Stimulated activated CD8-positive, alpha-beta memory T cell treated with anti-CD3 and anti-CD28 coated beads, Interleukin-2, amount 100 ng/mL, for 1 hour (primary cell): ENCODE measurements at regions not wholly inside any gene's neighbourhood (a gene's known extent, or its start where the extent isn't known, plus 50 kb on each side); places are given as distances from the start of the nearest gene placed in this dataset.
"Not testable (repeated sequence)": the region's sequence is repeated elsewhere in the genome, so short reads cannot be mapped to it uniquely, and the experiment has no call there.

Source experiments
- DNase-seq, 2 donors: peaks; one replicate each; pipeline ENCODE4 v3.0.0-alpha.2; 2020; ENCODE audit warnings: low read depth in 2 of 2

DNA sequence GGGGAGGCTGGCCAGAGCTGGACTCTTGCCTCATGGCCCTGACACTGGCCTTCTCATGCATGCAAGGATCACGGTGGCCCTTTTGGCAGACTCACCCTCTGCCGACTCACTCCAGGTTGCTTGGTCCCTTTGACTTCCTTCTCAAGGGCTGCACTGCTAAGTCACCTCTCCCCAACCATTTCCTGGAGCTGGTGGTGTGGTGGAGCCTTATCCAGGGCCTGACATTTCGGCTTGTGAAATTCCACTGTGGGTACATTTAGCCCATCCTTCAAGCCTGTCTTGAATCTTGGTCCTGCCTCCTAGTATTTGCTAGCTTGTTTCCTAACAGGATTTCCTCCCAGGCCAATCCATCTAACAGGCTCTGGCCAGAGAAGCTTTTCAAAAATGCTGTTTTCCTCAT lies 52.6 kb upstream of the JUN start:
- no peak for DNase-seq

DNA sequence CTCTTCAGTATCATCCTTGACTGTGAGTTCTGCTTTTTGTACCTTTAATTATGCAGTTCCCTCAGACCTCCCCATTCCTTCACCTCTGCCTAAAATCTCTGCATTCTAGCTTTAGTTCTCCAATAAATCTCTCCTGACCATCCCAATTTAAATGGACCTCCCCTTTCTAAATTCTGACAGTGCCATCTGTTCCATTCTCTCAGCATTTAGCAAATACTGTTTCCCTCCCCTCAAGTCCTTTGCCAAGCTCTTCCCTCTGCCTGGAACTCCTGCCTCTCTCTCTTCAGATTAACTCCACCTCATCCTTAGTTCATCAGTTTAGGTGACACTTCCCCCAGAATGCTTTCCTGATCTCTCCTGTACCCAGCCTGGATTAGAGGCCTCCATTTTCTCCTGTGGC lies 54.0 kb upstream of the JUN start:
- DNase-seq: no peak

DNA sequence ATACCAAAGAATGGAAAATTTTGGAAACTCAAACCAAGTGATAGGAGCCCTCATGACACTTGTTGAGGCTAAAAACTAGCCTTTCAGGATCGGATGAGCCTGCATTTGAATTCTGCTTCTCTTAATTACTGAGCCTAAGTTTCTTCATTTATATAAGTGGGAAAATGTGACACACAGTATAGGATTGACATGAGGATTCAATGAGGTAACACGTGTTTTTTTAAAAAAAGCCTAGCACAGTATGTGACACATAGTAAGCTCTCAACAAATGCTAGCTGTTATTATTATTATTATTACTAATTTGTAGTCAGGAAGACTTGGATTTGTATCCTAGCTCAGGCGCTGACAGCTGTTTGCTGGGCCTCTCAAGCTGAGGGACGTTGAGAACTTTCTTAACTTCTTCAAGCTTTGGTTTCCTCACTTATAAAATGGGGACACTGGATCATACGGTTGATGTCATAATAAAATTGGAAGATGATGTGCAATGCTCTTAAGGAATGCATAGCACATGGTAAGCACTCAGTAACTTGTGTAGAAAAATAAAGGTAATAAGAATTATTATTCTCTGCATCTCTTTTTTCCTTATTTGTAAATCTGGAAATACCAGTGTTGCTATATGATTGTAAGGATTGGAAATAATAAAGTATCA lies 55.4 kb upstream of the JUN start:
- DNase-seq: no peak

DNA sequence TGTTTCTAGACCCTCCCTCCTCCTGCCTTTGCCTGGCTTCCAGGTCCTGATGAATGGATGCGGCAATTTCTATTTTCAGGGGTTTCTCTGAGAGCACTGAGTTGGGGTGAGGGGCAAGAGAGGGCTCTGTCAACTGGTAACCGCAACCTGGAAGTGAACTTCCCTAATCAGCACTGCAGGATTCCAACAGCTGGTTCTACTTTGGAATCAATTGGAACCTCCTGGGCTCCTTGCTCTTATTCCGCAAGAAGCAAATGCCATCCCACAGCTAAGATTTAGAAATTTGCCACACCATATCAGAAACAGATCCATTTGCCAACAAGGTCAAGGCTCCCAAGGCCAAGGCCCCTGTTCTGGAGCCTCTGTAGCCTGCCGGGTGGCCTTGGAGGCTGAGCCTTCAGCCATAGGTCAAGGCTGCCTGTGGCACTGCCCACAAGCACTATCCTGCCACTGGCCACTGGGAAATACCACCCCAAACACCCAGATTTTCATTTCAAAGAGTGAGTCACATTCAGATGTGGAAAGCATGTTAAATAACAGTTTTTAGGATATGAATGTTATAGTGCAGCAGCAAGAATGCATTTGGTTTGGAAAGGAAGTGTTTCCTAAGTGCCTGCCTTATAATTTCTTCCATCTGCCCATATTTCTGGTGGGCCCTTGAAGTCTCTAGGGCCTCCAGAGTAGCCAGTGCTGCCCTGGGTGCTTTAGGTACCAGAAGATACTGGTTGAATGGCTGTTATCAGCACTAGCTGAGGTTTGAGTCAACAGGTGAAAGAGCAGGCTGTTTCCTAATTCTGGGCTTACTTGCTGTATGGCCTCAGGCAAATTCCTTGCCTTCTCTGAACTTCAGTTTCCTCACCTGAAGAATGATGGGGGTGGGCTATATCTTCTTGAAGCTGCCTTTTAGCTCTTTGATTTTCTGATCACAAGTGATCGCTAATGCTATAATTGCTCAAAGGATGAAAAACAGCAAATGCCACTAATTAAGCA lies 56.3 kb upstream of the JUN start:
- DNase-seq: no peak

DNA sequence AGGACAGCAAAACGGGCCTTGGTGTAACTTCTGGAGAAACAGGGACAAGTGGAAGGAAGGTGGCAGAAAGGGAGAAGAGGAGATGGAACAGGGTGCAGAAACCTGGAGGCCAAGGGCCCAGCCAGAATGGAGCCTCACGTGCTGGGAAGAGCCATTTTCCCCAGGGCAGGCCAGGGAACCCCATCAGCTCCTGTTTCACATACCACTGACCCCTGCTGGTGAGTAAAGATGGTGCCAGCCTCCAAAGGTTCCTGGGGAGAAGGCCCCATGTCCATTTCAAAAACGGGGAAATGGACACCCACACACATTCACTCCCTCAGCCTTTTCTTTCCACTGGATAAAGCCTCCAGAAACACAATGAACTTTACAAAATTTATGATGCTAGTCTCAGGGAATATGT lies 57.6 kb upstream of the JUN start:
- no peak for DNase-seq

DNA sequence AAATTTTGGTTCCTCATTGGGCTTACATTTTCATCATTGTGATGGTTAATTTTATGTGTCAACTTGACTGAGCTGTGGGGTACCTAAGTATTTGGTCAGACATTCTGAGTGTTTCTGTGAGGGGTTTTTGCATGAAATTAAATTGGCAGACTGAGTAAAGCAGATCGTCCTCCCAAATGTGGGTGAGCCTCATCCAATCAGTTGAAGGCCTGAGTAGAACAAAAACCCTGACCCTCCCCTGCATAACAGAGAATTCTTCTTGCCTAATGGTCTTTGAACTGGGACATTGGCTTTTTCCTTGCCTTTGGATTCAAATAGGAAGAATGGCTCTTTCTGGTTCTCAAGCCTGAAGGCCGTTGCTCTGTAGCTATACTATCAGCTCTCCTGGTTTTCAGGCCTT lies 59.1 kb upstream of the JUN start:
- DNase-seq: no peak

DNA sequence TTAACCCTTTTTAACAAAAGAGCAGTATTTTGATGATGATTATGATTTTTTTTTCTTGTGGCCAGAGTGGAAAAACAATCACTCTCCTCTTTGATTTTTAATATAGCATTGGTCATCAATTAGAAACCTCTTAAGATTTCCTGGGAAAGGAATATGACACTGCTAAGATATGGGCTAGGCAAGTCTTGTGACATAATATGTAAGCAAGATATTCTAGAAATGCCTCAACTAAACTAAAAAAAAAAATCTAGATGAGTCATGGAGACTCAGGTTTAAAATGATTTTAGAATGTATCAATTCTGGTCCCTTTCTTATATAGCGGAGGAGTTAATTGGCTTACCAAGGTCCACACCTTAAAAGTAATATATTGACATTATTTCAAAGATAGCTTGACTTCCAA lies 60.3 kb upstream of the JUN start:
- DNase-seq: no peak

DNA sequence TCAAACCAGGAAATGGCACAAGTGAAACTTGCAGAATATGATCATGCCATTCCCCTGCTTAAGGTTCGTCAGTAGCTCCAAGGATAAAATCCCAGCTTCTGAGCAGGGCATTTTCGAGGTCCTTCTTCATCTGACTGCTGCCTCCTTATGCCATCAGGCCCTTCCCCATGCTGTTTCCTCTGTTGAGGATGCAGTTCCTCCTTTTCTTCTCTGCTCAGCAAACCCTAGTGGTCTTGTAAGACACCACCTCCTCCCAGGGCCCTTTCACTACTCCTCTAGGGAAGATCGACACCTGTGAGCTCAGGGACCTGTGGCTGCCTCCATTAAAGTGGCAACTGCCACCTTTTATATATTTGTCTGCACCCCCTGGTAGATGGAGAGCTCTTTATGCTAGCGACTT lies 62.1 kb upstream of the JUN start:
- no peak for DNase-seq

DNA sequence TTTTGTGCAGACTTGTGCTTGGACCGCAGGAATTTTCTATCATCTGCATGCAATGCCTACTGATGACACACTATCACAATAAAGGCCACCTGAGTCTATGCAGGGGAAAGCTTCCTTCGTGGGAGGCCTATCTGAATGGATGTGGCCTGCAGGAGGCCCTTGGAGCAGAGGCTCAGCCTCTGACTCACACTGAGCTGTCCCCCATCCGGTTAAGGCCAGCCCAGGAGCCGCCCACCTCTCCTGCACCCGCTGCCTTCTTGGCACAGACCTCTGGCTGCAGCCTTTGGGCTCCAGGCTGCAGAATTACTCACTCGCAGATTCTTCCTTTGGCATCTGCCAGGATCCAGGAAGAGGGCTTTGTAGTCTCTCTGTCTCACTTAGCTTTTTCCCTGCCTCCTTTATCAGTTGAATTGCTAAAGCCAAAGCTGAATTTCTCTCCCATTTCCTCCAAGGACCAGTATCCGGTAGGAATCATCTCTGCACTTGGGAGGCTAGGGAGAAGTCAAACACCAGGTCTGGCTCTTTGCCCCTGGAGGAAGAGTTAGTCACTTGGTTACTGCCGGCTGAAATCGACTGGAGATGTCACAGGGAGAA lies 65.1 kb upstream of the JUN start:
- DNase-seq: no peak

DNA sequence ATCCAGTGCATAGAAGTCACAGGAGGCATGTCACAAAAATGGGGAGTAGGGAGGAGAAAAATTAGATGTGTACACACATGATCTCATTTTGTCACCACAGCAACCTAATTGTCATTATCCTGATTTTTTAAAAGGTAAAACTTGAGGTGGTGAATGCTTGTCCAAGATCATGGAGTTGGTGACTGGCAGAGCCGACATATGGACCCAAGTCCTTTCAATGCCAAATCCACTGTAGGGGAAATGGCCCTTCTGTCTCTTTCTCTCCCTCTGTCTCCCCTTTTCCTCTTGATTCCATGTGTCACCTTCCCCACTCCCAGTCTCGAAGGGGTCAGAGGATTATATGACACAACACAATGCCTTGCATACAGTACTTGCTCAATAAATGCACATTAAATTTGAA lies 65.7 kb upstream of the JUN start:
- no peak for DNase-seq

DNA sequence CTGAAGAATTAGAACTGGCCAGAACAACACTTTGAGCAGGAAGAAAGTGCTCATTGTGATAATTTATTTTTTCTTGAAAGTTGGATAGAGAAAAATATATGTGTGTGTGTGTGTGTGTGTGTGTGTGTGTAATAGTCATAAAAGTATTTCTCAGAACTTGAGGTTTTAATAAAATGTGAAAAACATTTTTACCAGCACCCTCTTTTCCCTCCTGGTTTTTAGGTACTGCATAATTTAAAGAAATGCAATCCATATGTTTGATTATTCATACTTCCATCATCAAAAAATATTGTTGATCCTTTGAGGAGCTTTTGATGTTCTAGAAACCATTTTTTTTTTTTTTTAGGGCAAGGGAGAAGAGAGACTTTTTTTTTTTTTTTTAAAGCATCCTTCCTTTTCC lies 66.8 kb upstream of the JUN start:
- DNase-seq: no peak

DNA sequence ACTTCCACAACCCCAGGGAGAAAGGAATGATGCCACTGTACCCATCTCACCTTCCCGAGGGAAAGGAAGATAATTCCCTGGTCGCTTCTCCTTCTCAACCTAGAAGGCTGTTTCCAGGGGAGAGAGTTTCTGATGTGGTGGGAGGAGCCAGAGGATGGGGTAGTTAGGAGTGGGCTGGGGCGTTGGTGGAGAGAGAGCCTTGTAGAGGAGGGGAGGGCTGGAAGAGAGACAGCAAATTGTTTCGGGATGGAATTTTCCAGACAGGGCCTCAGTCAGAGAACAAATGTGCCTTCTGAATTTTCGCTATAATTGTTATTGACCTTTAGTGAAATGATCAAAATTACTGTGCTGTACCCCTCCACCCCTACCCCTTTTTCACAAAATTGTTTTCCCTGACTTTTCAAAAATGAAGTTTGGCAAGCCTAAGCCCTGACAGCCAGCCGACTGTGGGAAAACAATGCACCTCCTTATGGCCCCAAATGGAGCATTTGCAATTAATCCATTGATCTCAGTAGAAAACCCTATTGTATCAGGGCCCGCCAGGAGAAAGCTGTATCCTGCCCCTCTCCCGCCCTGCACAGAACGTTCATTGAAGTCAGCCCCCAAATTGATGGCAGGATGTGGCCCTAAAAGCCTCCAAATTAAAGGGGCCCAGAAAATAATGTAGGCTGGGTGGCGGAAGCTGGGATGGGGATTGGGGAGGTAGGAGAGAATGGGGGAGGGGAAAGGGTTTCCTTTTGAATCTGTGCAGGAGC lies 69.1 kb upstream of the JUN start:
- DNase-seq: no peak

DNA sequence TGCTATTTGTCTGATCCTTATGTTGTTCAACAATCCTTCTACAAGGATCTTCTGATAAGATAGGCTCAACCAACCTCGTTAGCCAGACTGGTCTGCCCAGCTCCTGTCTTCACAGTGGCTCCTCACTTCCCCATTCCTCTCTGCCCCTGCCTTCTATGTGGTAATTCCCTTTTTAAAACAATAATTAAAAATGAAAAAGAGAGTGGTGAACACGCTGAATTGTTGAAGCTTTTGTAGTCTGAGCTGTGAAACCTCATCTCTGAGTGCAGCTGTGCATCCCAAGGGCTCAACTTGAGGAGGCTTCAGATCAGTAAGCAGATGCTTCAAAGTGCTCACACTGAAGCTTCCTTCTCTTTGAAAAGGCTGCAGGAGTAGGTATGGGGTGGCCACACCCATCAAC lies 70.7 kb upstream of the JUN start:
- no peak for DNase-seq

DNA sequence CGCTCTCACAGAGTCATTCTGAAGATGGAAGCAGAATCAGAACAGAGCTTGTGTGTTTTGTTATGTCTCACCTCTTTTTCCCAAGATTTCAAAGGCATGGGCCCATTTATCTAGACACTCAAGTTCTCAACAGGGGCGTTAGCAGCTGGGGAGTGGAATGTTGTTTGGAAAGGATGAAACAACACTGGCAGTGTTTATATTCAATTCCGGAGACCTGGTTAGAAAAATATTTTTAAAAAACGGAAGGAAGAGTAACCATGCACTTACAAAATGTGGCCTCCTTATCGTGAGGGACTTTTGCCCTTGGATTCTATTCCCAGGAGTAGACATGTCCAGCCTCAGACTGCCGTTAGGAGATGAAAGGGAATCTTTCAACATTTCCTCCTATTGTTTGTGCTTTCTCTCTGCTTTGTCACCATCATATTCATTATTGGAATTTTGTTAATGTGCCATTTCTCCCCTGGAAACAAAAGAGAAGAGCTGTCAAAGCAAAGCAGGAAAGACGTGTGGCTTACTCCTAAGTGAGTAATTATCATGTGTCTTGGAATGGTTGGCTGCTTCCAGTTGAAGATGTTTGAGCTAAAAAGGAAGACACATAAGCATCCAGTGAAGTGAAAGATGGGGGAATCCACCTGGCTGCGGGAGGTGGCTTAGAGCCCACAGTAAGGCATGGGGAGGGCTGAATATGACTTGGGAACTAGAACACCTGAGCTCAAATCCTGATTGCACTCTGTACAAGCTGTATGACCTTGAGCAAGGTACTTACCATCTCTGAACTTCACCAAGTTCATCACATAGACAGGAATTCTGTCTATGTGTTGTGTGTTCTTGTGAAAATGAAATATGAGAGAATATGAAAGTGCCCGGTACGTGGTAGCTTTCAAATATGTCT lies 71.7 kb upstream of the JUN start:
- no peak for DNase-seq

DNA sequence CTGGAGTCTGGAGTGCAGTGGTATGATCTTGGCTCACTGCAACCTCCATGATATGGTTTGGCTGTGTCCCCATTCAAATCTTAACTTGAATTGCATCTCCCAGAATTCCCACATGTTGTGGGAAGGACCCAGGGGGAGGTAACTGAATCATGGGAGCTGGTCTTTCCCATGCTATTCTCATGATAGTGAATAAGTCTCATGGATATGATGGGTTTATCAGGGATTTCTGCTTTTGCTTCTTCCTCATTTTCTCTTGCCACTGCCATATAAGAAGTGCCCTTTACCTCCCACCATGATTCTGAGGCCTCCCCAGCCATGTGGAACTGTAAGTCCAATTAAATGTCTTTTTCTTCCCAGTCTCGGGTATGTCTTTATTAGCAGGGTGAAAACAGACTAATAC lies 72.4 kb upstream of the JUN start:
- not testable (repeated sequence) for DNase-seq

DNA sequence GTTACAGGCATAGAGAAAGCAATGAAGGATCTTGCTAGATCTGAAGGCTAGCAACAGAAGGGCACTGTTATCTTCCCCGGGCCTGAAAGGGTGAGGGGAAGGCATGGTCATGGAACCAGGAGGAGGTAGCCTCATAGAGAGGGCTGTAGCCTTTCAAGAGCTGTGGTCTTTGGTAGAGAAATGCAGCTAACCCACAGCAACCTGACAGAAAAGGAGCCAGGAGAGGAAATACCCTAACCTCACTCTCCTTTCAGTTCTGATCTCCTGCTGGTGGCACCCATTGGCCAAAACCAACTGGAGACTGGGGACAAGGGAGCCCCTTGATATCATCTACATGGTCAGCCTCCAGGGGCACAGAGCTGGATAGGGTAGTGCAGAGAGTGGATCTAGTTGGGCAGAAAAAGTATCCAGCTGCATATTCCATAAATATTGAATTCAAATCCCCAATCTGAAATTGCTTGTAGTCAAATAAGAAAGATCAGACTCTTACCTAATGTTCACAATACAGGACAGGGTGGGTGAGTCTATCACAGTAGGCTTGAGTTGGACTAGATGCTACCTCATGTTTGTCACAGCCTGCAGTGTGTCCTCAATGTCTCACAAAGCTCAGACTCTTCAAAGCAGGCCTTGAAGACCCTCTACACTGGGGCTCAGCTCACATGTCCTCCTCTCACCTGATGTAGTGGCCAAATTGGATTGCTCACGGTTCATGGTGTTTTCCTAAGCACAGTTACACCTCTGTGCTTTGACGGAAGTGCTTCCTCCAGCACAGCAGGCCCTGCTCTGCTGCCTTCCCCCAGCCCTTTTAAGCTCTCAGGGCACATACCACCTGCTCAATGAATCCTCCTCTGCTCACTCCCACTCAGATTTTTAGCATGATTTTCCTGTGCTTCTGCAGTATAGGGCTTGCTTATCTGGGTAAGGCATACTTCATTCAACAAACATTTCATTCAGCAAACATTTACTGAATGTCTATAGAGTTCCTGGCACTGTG lies 74.1 kb upstream of the JUN start:
- DNase-seq: no peak

DNA sequence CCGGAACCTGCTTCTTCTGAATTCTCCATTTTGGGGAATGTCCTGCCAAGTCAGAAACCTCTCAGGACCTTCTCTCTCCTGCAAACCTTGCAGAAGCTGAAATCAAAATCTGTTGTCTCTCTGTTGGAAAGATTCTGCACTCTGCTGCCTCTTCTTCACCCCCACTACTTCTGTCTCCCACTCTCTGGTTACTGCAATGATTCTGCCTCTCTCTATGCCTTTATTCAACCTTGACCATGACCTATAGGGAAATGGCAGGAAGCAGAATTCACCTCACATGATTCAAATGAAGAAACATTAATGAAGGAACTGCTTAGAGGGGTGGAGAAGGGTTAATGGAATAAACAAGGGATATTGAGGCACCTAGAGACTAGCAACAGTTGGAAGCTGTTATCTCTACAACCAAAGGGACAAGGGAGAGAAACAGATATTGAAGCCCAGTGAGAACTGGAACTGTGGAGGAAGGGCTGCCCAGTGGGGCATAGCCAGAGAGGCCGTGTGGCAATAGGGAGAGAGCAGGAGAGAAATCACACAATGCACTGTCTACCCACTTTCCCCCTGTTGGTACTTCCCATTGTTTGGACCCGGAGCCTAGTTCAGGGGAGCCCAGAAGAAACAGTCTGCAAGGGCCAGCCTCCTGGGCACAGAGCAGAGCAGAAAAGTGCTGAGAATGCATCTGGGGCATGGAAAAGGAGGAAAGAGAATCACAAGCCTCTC lies 76.1 kb upstream of the JUN start:
- DNase-seq: no peak

DNA sequence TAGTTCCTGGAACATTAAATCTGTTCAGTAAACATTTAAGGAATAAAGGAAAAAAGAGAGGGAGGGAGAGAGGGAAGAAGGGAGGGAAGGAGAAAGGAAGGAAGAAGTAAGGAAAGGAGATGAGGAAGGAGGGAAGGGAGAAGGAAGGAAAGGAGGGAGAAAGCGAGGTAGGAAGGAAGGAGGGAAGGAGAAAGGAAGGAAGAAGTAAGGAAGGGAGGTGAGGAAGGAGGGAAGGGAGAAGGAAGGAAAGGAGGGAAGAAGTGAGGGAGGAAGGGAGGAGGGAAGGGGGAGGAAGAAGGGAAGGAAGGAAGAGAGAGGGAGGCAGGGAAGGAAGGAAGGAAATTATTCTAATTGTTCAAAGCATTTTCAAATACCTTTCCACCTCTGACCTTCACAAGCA lies 77.2 kb upstream of the JUN start:
- no peak for DNase-seq

DNA sequence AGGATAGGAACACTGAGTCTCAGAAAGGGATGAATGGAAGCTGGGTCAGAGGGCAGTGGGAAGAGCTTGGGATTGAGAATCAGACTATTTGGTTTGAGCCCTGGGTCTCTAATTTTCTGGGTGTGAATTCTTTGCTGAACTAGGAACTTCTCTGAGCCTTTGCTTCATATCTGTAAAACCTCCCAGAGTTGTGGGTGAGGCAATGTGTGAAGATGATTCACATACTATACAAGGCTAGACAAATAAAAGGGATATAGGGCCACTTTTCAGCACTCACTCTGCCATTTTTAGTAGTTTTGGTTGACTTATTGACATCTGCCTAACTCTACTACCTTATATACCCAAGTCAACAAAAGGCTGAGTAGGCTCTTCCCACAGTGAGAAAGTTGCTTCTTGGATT lies 77.7 kb upstream of the JUN start:
- no peak for DNase-seq
